Mesendoderm (in vitro differentiated cells): ENCODE measurements at regions not wholly inside any gene's neighbourhood (a gene's known extent, or its start where the extent isn't known, plus 50 kb on each side); places are given as distances from the start of the nearest gene placed in this dataset.

Source experiments
- DNase-seq: peaks from one replicate; pipeline ENCODE4 v3.0.0; 2013
- H2AK5ac ChIP-seq: 2 replicates; pipeline ENCODE4 v1.6.1; 2013; ENCODE audit warnings: low read length, inconsistent platforms
- H2BK120ac ChIP-seq: 2 replicates; pipeline ENCODE4 v1.6.1; 2013; ENCODE audit warnings: low read depth, mild to moderate bottlenecking, low read length, moderate library complexity, mixed read lengths
- H2BK15ac ChIP-seq: replicated peaks from 2 replicates; pipeline ENCODE4 v1.6.1; 2013; ENCODE audit warnings: low read depth, mild to moderate bottlenecking, moderate library complexity
- H2BK5ac ChIP-seq: 2 replicates; pipeline ENCODE4 v1.6.1; 2013; ENCODE audit warnings: low read length, inconsistent platforms
- H3K18ac ChIP-seq: 2 replicates; pipeline ENCODE4 v1.6.1; 2013; ENCODE audit warnings: mild to moderate bottlenecking, low read length, mixed read lengths
- H3K23ac ChIP-seq: one replicate; pipeline ENCODE4 v1.6.1; 2013; ENCODE audit warnings: low read length
- H3K27ac ChIP-seq: 2 replicates; pipeline ENCODE4 v1.5.1; 2013; ENCODE audit warnings: low read depth, mild to moderate bottlenecking, inconsistent platforms, low read length, moderate library complexity
- H3K27me3 ChIP-seq: 2 replicates; pipeline ENCODE4 v1.6.1; 2013; ENCODE audit warnings: low read length, control low read depth, mild to moderate bottlenecking, inconsistent platforms; ENCODE audit not compliant: insufficient read depth, poor library complexity
- H3K36me3 ChIP-seq: 2 replicates; pipeline ENCODE4 v1.6.1; 2013; ENCODE audit warnings: low read length, inconsistent platforms; ENCODE audit not compliant: control insufficient read depth, insufficient read depth
- H3K4ac ChIP-seq: one replicate; pipeline ENCODE4 v1.6.1; 2013; ENCODE audit warnings: low read depth, mild to moderate bottlenecking, low read length, moderate library complexity
- H3K4me1 ChIP-seq: 2 replicates; pipeline ENCODE4 v1.6.1; 2013; ENCODE audit warnings: low read depth, low read length, inconsistent platforms; ENCODE audit not compliant: control insufficient read depth
- H3K4me2 ChIP-seq: 2 replicates; pipeline ENCODE4 v1.6.1; 2013; ENCODE audit warnings: low read length
- H3K4me3 ChIP-seq: 2 replicates; pipeline ENCODE4 v1.5.1; 2013; ENCODE audit warnings: mild to moderate bottlenecking, low read length
- H3K56ac ChIP-seq: one replicate; pipeline ENCODE4 v1.6.1; 2013; ENCODE audit warnings: low read length
- H3K79me1 ChIP-seq: 2 replicates; pipeline ENCODE4 v1.6.1; 2013; ENCODE audit warnings: low read length, inconsistent platforms
- H3K79me2 ChIP-seq: 2 replicates; pipeline ENCODE4 v1.6.1; 2013; ENCODE audit warnings: mild to moderate bottlenecking, low read length; ENCODE audit not compliant: control insufficient read depth, insufficient read depth
- H3K9ac ChIP-seq: 2 replicates; pipeline ENCODE4 v1.6.1; 2013; ENCODE audit warnings: low read length, inconsistent platforms
- H4K5ac ChIP-seq: one replicate; pipeline ENCODE4 v1.6.1; 2013; ENCODE audit warnings: low read length
- H4K8ac ChIP-seq: one replicate; pipeline ENCODE4 v1.6.1; 2013; ENCODE audit warnings: low read depth, mild to moderate bottlenecking, control low read depth, low read length, moderate library complexity
- WGBS: extraction: QIAGEN DNeasy Blood & Tissue Kit; methylation state at CpG from one replicate; pipeline ENCODE4 v1.1.7; 2013; ENCODE audit warnings: low lambda C conversion rate, missing lambda C conversion rate; ENCODE audit not compliant: insufficient coverage; ENCODE audit errors: extremely low coverage; 5-methylcytosine and 5-hydroxymethylcytosine counted together

- H3K4me3 ChIP-seq = no peak overlapping the region
- H3K4me2 ChIP-seq = no peak overlapping the region
- H3K79me1 ChIP-seq = no peaks in the 10 kb centered on the region
- no peak overlapping the region for H3K4ac ChIP-seq
- H3K36me3 ChIP-seq = no peaks in the 10 kb centered on the region
- no peaks in the 10 kb centered on the region for H3K79me2 ChIP-seq
- H3K56ac ChIP-seq = no peak overlapping the region
- no CpG with 5 or more reads among the region's 9 CpGs for WGBS
- H3K27ac ChIP-seq = no peak overlapping the region
- H2AK5ac ChIP-seq = no peak overlapping the region
- H3K4me1 ChIP-seq = no peaks in the 10 kb centered on the region
- no peak overlapping the region for H2BK5ac ChIP-seq
- H2BK15ac ChIP-seq = no peak overlapping the region
- no peak for DNase-seq
- no peak overlapping the region for H4K8ac ChIP-seq
- no peak overlapping the region for H3K23ac ChIP-seq
- H3K27me3 ChIP-seq = no peaks in the 10 kb centered on the region
- no peak overlapping the region for H3K9ac ChIP-seq
- H4K5ac ChIP-seq = no peak overlapping the region
- H2BK120ac ChIP-seq = no peak overlapping the region
- H3K18ac ChIP-seq = no peak overlapping the region
Observed at GRCh38 chr17:79288950-79289349, 214.3 kb downstream of the ENGASE start.

GRCh38 chr17:79286440-79286839 lies 211.8 kb downstream of the ENGASE start:
- Histone ChIP-seq H3K27me3 (no peaks in the 10 kb centered on the region), H3K79me1 (no peaks in the 10 kb centered on the region), H3K36me3 (no peaks in the 10 kb centered on the region), H4K8ac (no peak overlapping the region), H2AK5ac (no peak overlapping the region), H3K79me2 (no peaks in the 10 kb centered on the region), H3K18ac (no peak overlapping the region), H3K56ac (no peak overlapping the region), H3K9ac (no peak overlapping the region), H3K27ac (no peak overlapping the region), H2BK15ac (no peak overlapping the region), H4K5ac (no peak overlapping the region), H3K4me3 (no peak overlapping the region), H2BK120ac (no peak overlapping the region), H3K4me1 (no peaks in the 10 kb centered on the region), H3K4ac (no peak overlapping the region), H3K23ac (no peak overlapping the region), H2BK5ac (no peak overlapping the region), H3K4me2 (no peak overlapping the region)
- no peak for DNase-seq
- no CpG with 5 or more reads among the region's 10 CpGs for WGBS

GRCh38 chr17:79285973-79286372 lies 211.3 kb downstream of the ENGASE start:
- H3K4ac ChIP-seq = no peak overlapping the region

GRCh38 chr17:79282294-79282693 lies 207.7 kb downstream of the ENGASE start:
- Histone ChIP-seq H3K4me2 (no peak overlapping the region), H3K4ac (no peak overlapping the region), H3K56ac (no peak overlapping the region), H3K4me3 (no peak overlapping the region), H4K5ac (no peak overlapping the region), H2AK5ac (no peak overlapping the region), H3K79me1 (no peaks in the 10 kb centered on the region), H2BK15ac (no peak overlapping the region), H3K79me2 (no peaks in the 10 kb centered on the region), H3K27ac (no peak overlapping the region), H3K36me3 (no peaks in the 10 kb centered on the region), H3K23ac (no peak overlapping the region), H2BK5ac (no peak overlapping the region), H2BK120ac (no peak overlapping the region), H3K27me3 (no peaks in the 10 kb centered on the region), H3K9ac (no peak overlapping the region), H3K4me1 (no peaks in the 10 kb centered on the region), H3K18ac (no peak overlapping the region), H4K8ac (no peak overlapping the region)
- no peak for DNase-seq
- no CpG with 5 or more reads among the region's 10 CpGs for WGBS

More at GRCh38 chr17:79285973-79286372, 211.3 kb downstream of the ENGASE start:
- no peak overlapping the region for H3K4me3 ChIP-seq
- H2AK5ac ChIP-seq = no peak overlapping the region
- no peak overlapping the region for H3K27ac ChIP-seq
- H4K5ac ChIP-seq = no peak overlapping the region
- H3K79me1 ChIP-seq = no peaks in the 10 kb centered on the region
- H4K8ac ChIP-seq = no peak overlapping the region
- WGBS = no CpG with 5 or more reads among the region's 5 CpGs
- no peak overlapping the region for H2BK5ac ChIP-seq
- no peak overlapping the region for H2BK15ac ChIP-seq
- H3K4me1 ChIP-seq = no peaks in the 10 kb centered on the region
- H3K79me2 ChIP-seq = no peaks in the 10 kb centered on the region
- DNase-seq = no peak
- no peak overlapping the region for H3K9ac ChIP-seq
- no peak overlapping the region for H3K23ac ChIP-seq
- H3K36me3 ChIP-seq = no peaks in the 10 kb centered on the region
- no peak overlapping the region for H3K4me2 ChIP-seq
- H3K27me3 ChIP-seq = no peaks in the 10 kb centered on the region
- H2BK120ac ChIP-seq = no peak overlapping the region
- H3K18ac ChIP-seq = no peak overlapping the region
- H3K56ac ChIP-seq = no peak overlapping the region

GRCh38 chr17:79281803-79282202 lies 207.2 kb downstream of the ENGASE start:
- Histone ChIP-seq H3K36me3 (no peaks in the 10 kb centered on the region), H2BK15ac (no peak overlapping the region), H2BK120ac (no peak overlapping the region), H3K18ac (no peak overlapping the region), H3K9ac (no peak overlapping the region), H4K8ac (no peak overlapping the region), H3K56ac (no peak overlapping the region), H3K4me3 (no peak overlapping the region), H3K79me1 (no peaks in the 10 kb centered on the region), H3K79me2 (no peaks in the 10 kb centered on the region), H2BK5ac (no peak overlapping the region), H2AK5ac (no peak overlapping the region), H4K5ac (no peak overlapping the region), H3K4me1 (no peaks in the 10 kb centered on the region), H3K27me3 (no peaks in the 10 kb centered on the region), H3K4me2 (no peak overlapping the region), H3K4ac (no peak overlapping the region), H3K27ac (no peak overlapping the region), H3K23ac (no peak overlapping the region)
- DNase-seq = no peak
- no CpG with 5 or more reads among the region's 8 CpGs for WGBS

- Histone ChIP-seq H3K4me3 (no peak overlapping the region), H3K79me2 (no peaks in the 10 kb centered on the region), H2AK5ac (no peak overlapping the region), H3K36me3 (no peaks in the 10 kb centered on the region), H4K8ac (no peak overlapping the region), H4K5ac (no peak overlapping the region), H3K4ac (no peak overlapping the region), H3K56ac (no peak overlapping the region), H3K79me1 (no peaks in the 10 kb centered on the region), H2BK5ac (no peak overlapping the region), H3K18ac (no peak overlapping the region), H2BK15ac (no peak overlapping the region), H3K27ac (no peak overlapping the region), H3K4me2 (no peak overlapping the region), H3K23ac (no peak overlapping the region), H3K9ac (no peak overlapping the region), H3K27me3 (no peaks in the 10 kb centered on the region), H2BK120ac (no peak overlapping the region), H3K4me1 (no peaks in the 10 kb centered on the region)
- no peak for DNase-seq
- WGBS = no CpG with 5 or more reads among the region's 13 CpGs
Observed at GRCh38 chr17:79280866-79281572, 206.4 kb downstream of the ENGASE start.
